ENCODE measurements at regions not wholly inside any gene's neighbourhood (a gene's known extent, or its start where the extent isn't known, plus 50 kb on each side); places are given as distances from the start of the nearest gene placed in this dataset.

DNA sequence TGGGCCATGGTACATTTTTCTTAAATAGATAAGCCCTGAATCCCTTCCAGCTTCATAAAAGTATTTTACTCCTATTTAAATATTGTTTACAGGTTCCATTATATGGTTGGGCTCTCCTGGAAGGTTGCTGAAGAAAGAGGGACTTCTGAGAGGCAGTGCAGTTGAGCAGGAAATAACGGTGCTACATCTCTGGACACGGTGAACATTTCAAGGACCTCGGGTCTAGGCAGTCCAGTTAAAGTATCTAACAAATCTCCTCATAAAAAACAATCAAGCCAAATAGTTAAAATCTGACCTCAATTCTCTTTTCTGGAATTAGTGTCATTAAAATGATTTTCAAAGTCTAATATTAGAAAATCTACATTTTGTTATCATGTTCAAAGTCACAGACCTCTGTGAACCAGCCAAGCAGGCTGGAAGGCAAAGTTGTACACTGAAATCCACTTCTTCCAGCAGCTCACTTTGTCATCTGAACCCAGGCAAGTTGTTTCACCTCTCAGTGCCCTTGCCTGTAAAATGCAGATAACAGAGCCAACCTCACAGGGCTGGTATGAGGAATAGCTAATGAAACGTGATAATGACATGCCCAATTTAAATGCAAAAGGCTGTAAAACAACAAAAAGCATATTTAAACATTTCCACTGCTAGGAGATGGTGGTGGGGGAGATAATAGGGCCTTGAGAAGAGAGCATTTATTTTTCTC lies 267.0 kb upstream of the KLF3 start:
- Histone ChIP-seq H3K9me3 (ENCODE audit: low read length) (no peaks in the 10 kb centered on the region), H2AFZ (ENCODE audit: low read length) (no peak overlapping the region), H4K20me1 (ENCODE audit: insufficient read depth, low read length) (no peaks in the 10 kb centered on the region), H3K36me3 (ENCODE audit: insufficient read depth, low read length) (no peaks in the 10 kb centered on the region), H3K4me2 (ENCODE audit: low read length) (no peak overlapping the region), H3K79me2 (ENCODE audit: insufficient read depth, low read depth, low read length) (no peaks in the 10 kb centered on the region), H3K9me2 (ENCODE audit: insufficient read depth, low read length) (no peaks in the 10 kb centered on the region), H3K27ac (ENCODE audit: low read depth, low read length, poor library complexity, severe bottlenecking) (no peak overlapping the region), H3K4me3 (ENCODE audit: low read depth, low read length, poor library complexity, severe bottlenecking) (no peak overlapping the region), H3K4me1 (ENCODE audit: insufficient read depth, low read length, poor library complexity, severe bottlenecking) (no peaks in the 10 kb centered on the region)
- ChIA-PET CTCF (ENCODE audit: unreplicated experiment) (no interaction called here), POLR2A (no interaction called here)
- DNase-seq (ENCODE audit: low spot score) = no peak
- BruUV-seq (replicated peaks) = no TSS peak
- no peak for TF ChIP-seq EZH2phosphoT487 (IDR thresholded peaks at IDR 0.05; ENCODE audit: borderline replicate concordance, low read depth, low read length)
- TF ChIP-seq, protein P1, sequence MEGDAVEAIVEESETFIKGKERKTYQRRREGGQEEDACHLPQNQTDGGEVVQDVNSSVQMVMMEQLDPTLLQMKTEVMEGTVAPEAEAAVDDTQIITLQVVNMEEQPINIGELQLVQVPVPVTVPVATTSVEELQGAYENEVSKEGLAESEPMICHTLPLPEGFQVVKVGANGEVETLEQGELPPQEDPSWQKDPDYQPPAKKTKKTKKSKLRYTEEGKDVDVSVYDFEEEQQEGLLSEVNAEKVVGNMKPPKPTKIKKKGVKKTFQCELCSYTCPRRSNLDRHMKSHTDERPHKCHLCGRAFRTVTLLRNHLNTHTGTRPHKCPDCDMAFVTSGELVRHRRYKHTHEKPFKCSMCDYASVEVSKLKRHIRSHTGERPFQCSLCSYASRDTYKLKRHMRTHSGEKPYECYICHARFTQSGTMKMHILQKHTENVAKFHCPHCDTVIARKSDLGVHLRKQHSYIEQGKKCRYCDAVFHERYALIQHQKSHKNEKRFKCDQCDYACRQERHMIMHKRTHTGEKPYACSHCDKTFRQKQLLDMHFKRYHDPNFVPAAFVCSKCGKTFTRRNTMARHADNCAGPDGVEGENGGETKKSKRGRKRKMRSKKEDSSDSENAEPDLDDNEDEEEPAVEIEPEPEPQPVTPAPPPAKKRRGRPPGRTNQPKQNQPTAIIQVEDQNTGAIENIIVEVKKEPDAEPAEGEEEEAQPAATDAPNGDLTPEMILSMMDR (conservative IDR thresholded peaks at IDR 0.05; ENCODE audit: low read length) = no peak
- intact Hi-C loops (cut with micrococcal nuclease; ENCODE audit: unreplicated experiment) = no loop called here

DNA sequence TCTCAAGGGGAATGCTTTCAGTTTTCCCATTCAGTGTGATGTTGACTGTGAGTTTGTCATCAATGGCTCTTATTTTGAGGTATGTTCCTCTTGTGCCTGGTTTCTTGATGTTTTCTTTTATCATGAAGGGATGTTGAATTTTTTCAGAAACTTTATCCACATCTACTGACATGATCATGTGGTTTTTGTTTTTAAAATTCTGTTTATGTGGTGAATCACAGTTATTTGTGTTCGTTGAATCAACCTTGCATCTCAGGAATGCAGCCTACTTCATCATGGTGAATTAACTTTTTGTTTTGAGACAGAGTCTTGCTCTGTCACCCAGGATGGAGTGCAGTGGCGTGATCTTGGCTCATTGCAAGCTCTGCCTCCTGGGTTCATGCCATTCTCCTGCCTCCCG lies 263.1 kb upstream of the KLF3 start:
- no peaks in the 10 kb centered on the region for H3K9me3 ChIP-seq (ENCODE audit: low read length)
- intact Hi-C loops (cut with micrococcal nuclease; ENCODE audit: unreplicated experiment) = no loop called here
- no peak for DNase-seq (ENCODE audit: low spot score)
- H3K4me1 ChIP-seq (ENCODE audit: insufficient read depth, low read length, poor library complexity, severe bottlenecking) = no peaks in the 10 kb centered on the region
- TF ChIP-seq EZH2phosphoT487 (IDR thresholded peaks at IDR 0.05; ENCODE audit: borderline replicate concordance, low read depth, low read length) = no peak
- TF ChIP-seq, protein P1 (conservative IDR thresholded peaks at IDR 0.05; ENCODE audit: low read length) = no peak
- no peaks in the 10 kb centered on the region for H3K79me2 ChIP-seq (ENCODE audit: insufficient read depth, low read depth, low read length)
- BruUV-seq (replicated peaks) = no TSS peak
- H3K9me2 ChIP-seq (ENCODE audit: insufficient read depth, low read length) = no peaks in the 10 kb centered on the region
- no peaks in the 10 kb centered on the region for H3K36me3 ChIP-seq (ENCODE audit: insufficient read depth, low read length)
- CTCF ChIA-PET (ENCODE audit: unreplicated experiment) = no interaction called here
- no peaks in the 10 kb centered on the region for H4K20me1 ChIP-seq (ENCODE audit: insufficient read depth, low read length)
- POLR2A ChIA-PET = no interaction called here
- H3K27ac ChIP-seq (ENCODE audit: low read depth, low read length, poor library complexity, severe bottlenecking) = no peak overlapping the region
- no peak overlapping the region for H3K4me2 ChIP-seq (ENCODE audit: low read length)
- H3K4me3 ChIP-seq (ENCODE audit: low read depth, low read length, poor library complexity, severe bottlenecking) = no peak overlapping the region
- no peak overlapping the region for H2AFZ ChIP-seq (ENCODE audit: low read length)

DNA sequence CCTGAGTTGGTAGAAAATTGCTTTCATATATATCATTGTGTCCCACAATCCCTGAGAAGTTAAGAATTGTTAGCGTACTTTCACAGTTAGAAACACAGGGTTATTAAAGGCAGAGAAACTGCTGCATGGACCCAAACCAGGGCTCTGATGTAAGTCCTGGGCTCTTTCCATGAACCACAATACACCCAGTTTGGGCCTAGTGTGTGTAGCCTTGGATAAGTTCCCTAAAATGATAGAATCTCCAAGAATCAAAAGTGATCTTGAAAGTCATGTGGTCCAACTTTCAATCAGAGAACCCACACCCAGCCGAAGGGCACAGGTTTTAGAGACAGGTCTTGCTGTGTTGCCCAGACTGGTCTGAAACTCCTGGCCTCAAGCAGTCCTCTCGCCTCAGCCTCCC lies 257.8 kb upstream of the KLF3 start:
- Histone ChIP-seq H3K4me2 (ENCODE audit: low read length) (no peak overlapping the region), H3K36me3 (ENCODE audit: insufficient read depth, low read length) (no peaks in the 10 kb centered on the region), H4K20me1 (ENCODE audit: insufficient read depth, low read length) (no peaks in the 10 kb centered on the region), H3K4me3 (ENCODE audit: low read depth, low read length, poor library complexity, severe bottlenecking) (no peak overlapping the region), H3K9me2 (ENCODE audit: insufficient read depth, low read length) (no peaks in the 10 kb centered on the region), H3K27ac (ENCODE audit: low read depth, low read length, poor library complexity, severe bottlenecking) (no peak overlapping the region), H3K79me2 (ENCODE audit: insufficient read depth, low read depth, low read length) (no peaks in the 10 kb centered on the region), H2AFZ (ENCODE audit: low read length) (no peak overlapping the region), H3K4me1 (ENCODE audit: insufficient read depth, low read length, poor library complexity, severe bottlenecking) (no peaks in the 10 kb centered on the region), H3K9me3 (ENCODE audit: low read length) (no peaks in the 10 kb centered on the region)
- BruUV-seq (replicated peaks) = no TSS peak
- no peak for TF ChIP-seq EZH2phosphoT487 (IDR thresholded peaks at IDR 0.05; ENCODE audit: borderline replicate concordance, low read depth, low read length)
- TF ChIP-seq, protein P1 (conservative IDR thresholded peaks at IDR 0.05; ENCODE audit: low read length) = no peak
- ChIA-PET POLR2A (no interaction called here), CTCF (ENCODE audit: unreplicated experiment) (no interaction called here)
- DNase-seq (ENCODE audit: low spot score) = no peak
- intact Hi-C loops (cut with micrococcal nuclease; ENCODE audit: unreplicated experiment) = no loop called here

All from OCI-LY7 (cell line).